SK-N-SH treated with all-trans-retinoic acid at 6 μM for 48 hours (cell line): ENCODE measurements at regions not wholly inside any gene's neighbourhood (a gene's known extent, or its start where the extent isn't known, plus 50 kb on each side); places are given as distances from the start of the nearest gene placed in this dataset.

Experiments
- ATAC-seq: fragments of 200-7000 bp; cut with Tn5 transposase; 3 replicates; pipeline ENCODE4 v1.9.1; 2020; ENCODE audit warnings: mild to moderate bottlenecking, moderate library complexity
- ARNTL ChIP-seq: fragments of 450-650 bp; formaldehyde crosslinking; IDR thresholded peaks from 2 replicates; pipeline ENCODE4 v1.5.0; 2020; ENCODE audit warnings: low read depth, mild to moderate bottlenecking, moderate library complexity, borderline replicate concordance
- BACH2 ChIP-seq: fragments of 250-450 bp; sonication (Bioruptor Pico); IDR thresholded peaks from 2 replicates; pipeline ENCODE4 v1.9.0; 2021; ENCODE audit warnings: mild to moderate bottlenecking, borderline replicate concordance
- CREB5 ChIP-seq: fragments of 250-450 bp; sonication (Bioruptor Pico); IDR thresholded peaks from 2 replicates; pipeline ENCODE4 v1.5.1; 2020; ENCODE audit warnings: low read depth, mild to moderate bottlenecking, moderate library complexity
- CSDC2 ChIP-seq: fragments of 250-450 bp; sonication (Bioruptor Pico); IDR thresholded peaks from 2 replicates; pipeline ENCODE4 v1.5.0; 2020; ENCODE audit warnings: mild to moderate bottlenecking, moderate library complexity
- CSRNP3 ChIP-seq: fragments of 250-450 bp; sonication (Bioruptor Pico); IDR thresholded peaks from 2 replicates; pipeline ENCODE4 v1.5.1; 2021; ENCODE audit warnings: mild to moderate bottlenecking, moderate library complexity
- ESRRG ChIP-seq: fragments of 250-450 bp; sonication (Bioruptor Pico); IDR thresholded peaks from 2 replicates; pipeline ENCODE4 v1.6.1; 2021; ENCODE audit warnings: mild to moderate bottlenecking
- GLIS3 ChIP-seq: fragments of 250-450 bp; sonication (Bioruptor Pico); IDR thresholded peaks from 2 replicates; pipeline ENCODE4 v1.5.0; 2020; ENCODE audit warnings: mild to moderate bottlenecking, moderate library complexity
- ISL1 ChIP-seq: fragments of 250-450 bp; sonication (Bioruptor Pico); IDR thresholded peaks from 2 replicates; pipeline ENCODE4 v2.1.2; 2022; ENCODE audit warnings: mild to moderate bottlenecking, moderate library complexity
- OSR1 ChIP-seq: fragments of 250-450 bp; sonication (Bioruptor Pico); IDR thresholded peaks from 2 replicates; pipeline ENCODE4 v1.8.0; 2022; ENCODE audit warnings: moderate library complexity, mild to moderate bottlenecking, inconsistent platforms
- PATZ1 ChIP-seq: fragments of 250-450 bp; sonication (Bioruptor Pico); IDR thresholded peaks from 2 replicates; pipeline ENCODE4 v1.8.0; 2020; ENCODE audit warnings: mild to moderate bottlenecking, moderate library complexity, borderline replicate concordance
- POU6F1 ChIP-seq: fragments of 250-450 bp; sonication (Bioruptor Pico); IDR thresholded peaks from 2 replicates; pipeline ENCODE4 v1.8.0; 2021; ENCODE audit warnings: low read depth, mild to moderate bottlenecking, moderate library complexity, borderline replicate concordance
- PPARA ChIP-seq: fragments of 250-450 bp; sonication (Bioruptor Pico); IDR thresholded peaks from 2 replicates; pipeline ENCODE4 v1.5.0; 2020; ENCODE audit warnings: mild to moderate bottlenecking, borderline replicate concordance
- RARB ChIP-seq: fragments of 250-450 bp; sonication (Bioruptor Pico); IDR thresholded peaks from 2 replicates; pipeline ENCODE4 v1.8.0; 2021; ENCODE audit warnings: mild to moderate bottlenecking, moderate library complexity
- SNAI2 ChIP-seq: fragments of 250-450 bp; sonication (Bioruptor Pico); IDR thresholded peaks from 2 replicates; pipeline ENCODE4 v1.5.0; 2020; ENCODE audit warnings: mild to moderate bottlenecking, moderate library complexity
- TCF4 ChIP-seq: fragments of 250-450 bp; sonication (Bioruptor Pico); IDR thresholded peaks from 2 replicates; pipeline ENCODE4 v1.8.0; 2021; ENCODE audit warnings: mild to moderate bottlenecking, moderate library complexity, borderline replicate concordance
- TOX ChIP-seq: fragments of 250-450 bp; sonication (Bioruptor Pico); IDR thresholded peaks from 2 replicates; pipeline ENCODE4 v1.8.0; 2021; ENCODE audit warnings: mild to moderate bottlenecking, moderate library complexity, borderline replicate concordance
- TSHZ2 ChIP-seq: fragments of 250-450 bp; sonication (Bioruptor Pico); IDR thresholded peaks from 2 replicates; pipeline ENCODE4 v1.5.0; 2020; ENCODE audit warnings: mild to moderate bottlenecking, moderate library complexity
- ZC3H10 ChIP-seq: fragments of 250-450 bp; sonication (Bioruptor Pico); IDR thresholded peaks from 2 replicates; pipeline ENCODE4 v1.5.1; 2021; ENCODE audit warnings: mild to moderate bottlenecking, moderate library complexity
- ZFP30 ChIP-seq: fragments of 450-650 bp; formaldehyde crosslinking; IDR thresholded peaks from 2 replicates; pipeline ENCODE4 v1.5.0; 2022; ENCODE audit warnings: mild to moderate bottlenecking, moderate library complexity
- ZNF565 ChIP-seq: fragments of 450-650 bp; formaldehyde crosslinking; conservative IDR thresholded peaks from 2 replicates; pipeline ENCODE4 v1.5.0; 2020; ENCODE audit warnings: low read depth, mild to moderate bottlenecking, moderate library complexity
- ZNF70 ChIP-seq: fragments of 450-650 bp; formaldehyde crosslinking; IDR thresholded peaks from 2 replicates; pipeline ENCODE4 v1.5.0; 2020; ENCODE audit warnings: mild to moderate bottlenecking, moderate library complexity
- ZNF8 ChIP-seq: fragments of 450-650 bp; formaldehyde crosslinking; IDR thresholded peaks from 2 replicates; pipeline ENCODE4 v1.5.0; 2020; ENCODE audit warnings: mild to moderate bottlenecking, moderate library complexity

GRCh38 chr12:72738811-72739210, 466.6 kb downstream of the TRHDE start:
- TF ChIP-seq POU6F1 (CRISPR knock-in tag) = no peak
- TF ChIP-seq RARB = no peak
- TF ChIP-seq ZFP30 = no peak
- TF ChIP-seq SNAI2 (CRISPR knock-in tag) = no peak
- no peak for TF ChIP-seq ZNF70 (CRISPR knock-in tag)
- TF ChIP-seq TCF4 (CRISPR knock-in tag) = no peak
- no peak for TF ChIP-seq GLIS3 (CRISPR knock-in tag)
- no peak for TF ChIP-seq ZC3H10 (CRISPR knock-in tag)
- no peak for TF ChIP-seq ARNTL (CRISPR knock-in tag)
- no peak for TF ChIP-seq CSRNP3 (CRISPR knock-in tag)
- TF ChIP-seq ZNF8 (CRISPR knock-in tag) = no peak
- TF ChIP-seq PATZ1 (CRISPR knock-in tag) = no peak
- TF ChIP-seq BACH2 (CRISPR knock-in tag) = no peak
- no peak for TF ChIP-seq PPARA (CRISPR knock-in tag)
- no peak for TF ChIP-seq ESRRG (CRISPR knock-in tag)
- TF ChIP-seq ISL1 (CRISPR knock-in tag) = no peak
- no peak for ATAC-seq

GRCh38 chr12:72740064-72740463, 467.9 kb downstream of the TRHDE start:
- TF ChIP-seq RARB (no peak), BACH2 (CRISPR knock-in tag) (no peak), CREB5 (CRISPR knock-in tag) (no peak), ZNF70 (CRISPR knock-in tag) (no peak), CSRNP3 (CRISPR knock-in tag) (no peak), ARNTL (CRISPR knock-in tag) (no peak), ZNF565 (no peak), TCF4 (CRISPR knock-in tag) (no peak), ZC3H10 (CRISPR knock-in tag) (no peak), ZFP30 (no peak), POU6F1 (CRISPR knock-in tag) (no peak), TSHZ2 (CRISPR knock-in tag) (no peak), CSDC2 (CRISPR knock-in tag) (no peak), SNAI2 (CRISPR knock-in tag) (no peak), ZNF8 (CRISPR knock-in tag) (no peak), PPARA (CRISPR knock-in tag) (no peak), TOX (CRISPR knock-in tag) (no peak), PATZ1 (CRISPR knock-in tag) (no peak), OSR1 (CRISPR knock-in tag) (no peak)
- no peak for ATAC-seq
